HEK293 (cell line): ENCODE measurements at regions not wholly inside any gene's neighbourhood (a gene's known extent, or its start where the extent isn't known, plus 50 kb on each side); places are given as distances from the start of the nearest gene placed in this dataset.

ENCODE experiments used
- CTCF ChIP-seq: fragments of 450-650 bp; formaldehyde crosslinking; IDR thresholded peaks from 2 replicates; pipeline ENCODE4 v1.5.1; 2016; ENCODE audit warnings: missing biosample characterization, missing genetic modification characterization
- ELK4 ChIP-seq: IDR thresholded peaks from 2 replicates; pipeline ENCODE4 v1.6.1; 2011; ENCODE audit warnings: mild to moderate bottlenecking, low read depth, low read length, borderline replicate concordance
- ZNF791 ChIP-seq: fragments of 450-650 bp; formaldehyde crosslinking; IDR thresholded peaks from 2 replicates; pipeline ENCODE4 v1.5.1; 2016; ENCODE audit warnings: missing biosample characterization, missing genetic modification characterization

GRCh38 chr6:19356692-19357091 lies 480.5 kb upstream of the ID4 start:
- TF ChIP-seq CTCF (tag by site-specific recombination) (no peak), ELK4 (no peak), ZNF791 (no peak)
